ENCODE measurements at regions not wholly inside any gene's neighbourhood (a gene's known extent, or its start where the extent isn't known, plus 50 kb on each side); places are given as distances from the start of the nearest gene placed in this dataset.

- H3F3A ChIP-seq (ENCODE audit: low read depth), result no peaks in the 10 kb centered on the region
- H3K4me3 ChIP-seq (ENCODE audit: low read length, poor library complexity, severe bottlenecking), result no peak overlapping the region
- H3K27me3 ChIP-seq (ENCODE audit: insufficient read depth, low read length, poor library complexity, severe bottlenecking), result no peaks in the 10 kb centered on the region
- H3K79me2 ChIP-seq (ENCODE audit: insufficient read depth, low read length), result no peaks in the 10 kb centered on the region
- H3K9me2 ChIP-seq (replicated peaks; ENCODE audit: low read depth, low read length), result no peaks in the 10 kb centered on the region
- no peaks in the 10 kb centered on the region; the same call in 1 of the 2 replicates for H3K9me3 ChIP-seq (ENCODE audit: insufficient read depth, low read depth, low read length)
- H3K4me2 ChIP-seq (ENCODE audit: low read depth, low read length, poor library complexity, severe bottlenecking), result no peak overlapping the region
- H3K9ac ChIP-seq (ENCODE audit: low read depth, low read length, poor library complexity, severe bottlenecking), result no peak overlapping the region
- H4K20me1 ChIP-seq (ENCODE audit: insufficient read depth, low read length, poor library complexity, severe bottlenecking), result no peaks in the 10 kb centered on the region
- TF ChIP-seq CTCF (conservative IDR thresholded peaks at IDR 0.05; ENCODE audit: low read length) (no peak), EZH2phosphoT487 (IDR thresholded peaks at IDR 0.05; ENCODE audit: borderline replicate concordance) (no peak)
- no peaks in the 10 kb centered on the region for H3K36me3 ChIP-seq (ENCODE audit: insufficient read depth, low read length)
- no peak overlapping the region for H2AFZ ChIP-seq (ENCODE audit: low read length)
- no peaks in the 10 kb centered on the region for H3K4me1 ChIP-seq (ENCODE audit: insufficient read depth, low read length, poor library complexity, severe bottlenecking)
These were observed 231.7 kb downstream of the HAPSTR1 start for GRCh38 chr16:9323170-9323569.

GRCh38 chr16:9327253-9327652 is 235.8 kb downstream of the HAPSTR1 start:
- H3K4me3 ChIP-seq (ENCODE audit: low read length, poor library complexity, severe bottlenecking), result no peak overlapping the region
- no peaks in the 10 kb centered on the region for H3K4me1 ChIP-seq (ENCODE audit: insufficient read depth, low read length, poor library complexity, severe bottlenecking)
- no peaks in the 10 kb centered on the region for H3K9me3 ChIP-seq (ENCODE audit: insufficient read depth, low read depth, low read length)
- H2AFZ ChIP-seq (ENCODE audit: low read length), result no peak overlapping the region
- no peaks in the 10 kb centered on the region for H3F3A ChIP-seq (ENCODE audit: low read depth)
- H4K20me1 ChIP-seq (ENCODE audit: insufficient read depth, low read length, poor library complexity, severe bottlenecking), result no peaks in the 10 kb centered on the region
- no peak overlapping the region for H3K4me2 ChIP-seq (ENCODE audit: low read depth, low read length, poor library complexity, severe bottlenecking)
- H3K27me3 ChIP-seq (ENCODE audit: insufficient read depth, low read length, poor library complexity, severe bottlenecking), result no peaks in the 10 kb centered on the region
- no peaks in the 10 kb centered on the region for H3K36me3 ChIP-seq (ENCODE audit: insufficient read depth, low read length)
- no peaks in the 10 kb centered on the region for H3K9me2 ChIP-seq (replicated peaks; ENCODE audit: low read depth, low read length)
- no peak overlapping the region for H3K9ac ChIP-seq (ENCODE audit: low read depth, low read length, poor library complexity, severe bottlenecking)
- TF ChIP-seq CTCF (conservative IDR thresholded peaks at IDR 0.05; ENCODE audit: low read length) (no peak), EZH2phosphoT487 (IDR thresholded peaks at IDR 0.05; ENCODE audit: borderline replicate concordance) (no peak)
- H3K79me2 ChIP-seq (ENCODE audit: insufficient read depth, low read length), result no peaks in the 10 kb centered on the region

GRCh38 chr16:9328411-9328810 is 237.0 kb downstream of the HAPSTR1 start:
- TF ChIP-seq EZH2phosphoT487 (IDR thresholded peaks at IDR 0.05; ENCODE audit: borderline replicate concordance), result no peak
- no peak for TF ChIP-seq CTCF (conservative IDR thresholded peaks at IDR 0.05; ENCODE audit: low read length)
- Histone ChIP-seq H2AFZ (ENCODE audit: low read length) (no peak overlapping the region), H3K9me2 (replicated peaks; ENCODE audit: low read depth, low read length) (no peaks in the 10 kb centered on the region), H3K9me3 (ENCODE audit: insufficient read depth, low read depth, low read length) (no peaks in the 10 kb centered on the region), H3K27me3 (ENCODE audit: insufficient read depth, low read length, poor library complexity, severe bottlenecking) (no peaks in the 10 kb centered on the region), H4K20me1 (ENCODE audit: insufficient read depth, low read length, poor library complexity, severe bottlenecking) (no peaks in the 10 kb centered on the region), H3F3A (ENCODE audit: low read depth) (no peaks in the 10 kb centered on the region), H3K4me2 (ENCODE audit: low read depth, low read length, poor library complexity, severe bottlenecking) (no peak overlapping the region), H3K79me2 (ENCODE audit: insufficient read depth, low read length) (no peaks in the 10 kb centered on the region), H3K36me3 (ENCODE audit: insufficient read depth, low read length) (no peaks in the 10 kb centered on the region), H3K9ac (ENCODE audit: low read depth, low read length, poor library complexity, severe bottlenecking) (no peak overlapping the region), H3K4me1 (ENCODE audit: insufficient read depth, low read length, poor library complexity, severe bottlenecking) (no peaks in the 10 kb centered on the region), H3K4me3 (ENCODE audit: low read length, poor library complexity, severe bottlenecking) (no peak overlapping the region)
